GM12872 (cell line): ENCODE measurements at regions not wholly inside any gene's neighbourhood (a gene's known extent, or its start where the extent isn't known, plus 50 kb on each side); places are given as distances from the start of the nearest gene placed in this dataset.

Experiments used
- TF ChIP-seq, protein P1 (sequence below): IDR thresholded peaks from 3 replicates; pipeline ENCODE4 v1.5.1; 2011; ENCODE audit warnings: low read depth, mild to moderate bottlenecking, low read length, moderate library complexity; ENCODE audit not compliant: insufficient read depth

DNA sequence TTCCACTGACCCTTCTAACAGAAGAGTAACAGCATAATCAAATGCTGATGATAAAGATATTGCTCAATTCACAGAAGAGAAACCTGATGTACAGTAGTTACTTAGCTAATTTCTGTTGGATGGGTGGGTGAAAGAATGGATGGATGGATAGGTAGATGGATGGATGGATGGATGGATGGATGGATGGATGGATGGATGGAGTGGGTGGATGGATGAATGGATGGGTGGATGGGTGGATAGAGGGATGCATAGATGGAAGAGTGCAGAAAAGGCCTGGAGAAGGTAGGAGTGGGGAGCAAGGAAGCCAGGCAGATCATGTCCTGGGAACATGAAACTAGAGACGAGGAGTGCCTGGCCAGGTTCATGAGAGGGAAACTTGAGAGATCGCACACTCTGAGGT, 520.9 kb downstream of the BCL11B start:
- TF ChIP-seq, protein P1, sequence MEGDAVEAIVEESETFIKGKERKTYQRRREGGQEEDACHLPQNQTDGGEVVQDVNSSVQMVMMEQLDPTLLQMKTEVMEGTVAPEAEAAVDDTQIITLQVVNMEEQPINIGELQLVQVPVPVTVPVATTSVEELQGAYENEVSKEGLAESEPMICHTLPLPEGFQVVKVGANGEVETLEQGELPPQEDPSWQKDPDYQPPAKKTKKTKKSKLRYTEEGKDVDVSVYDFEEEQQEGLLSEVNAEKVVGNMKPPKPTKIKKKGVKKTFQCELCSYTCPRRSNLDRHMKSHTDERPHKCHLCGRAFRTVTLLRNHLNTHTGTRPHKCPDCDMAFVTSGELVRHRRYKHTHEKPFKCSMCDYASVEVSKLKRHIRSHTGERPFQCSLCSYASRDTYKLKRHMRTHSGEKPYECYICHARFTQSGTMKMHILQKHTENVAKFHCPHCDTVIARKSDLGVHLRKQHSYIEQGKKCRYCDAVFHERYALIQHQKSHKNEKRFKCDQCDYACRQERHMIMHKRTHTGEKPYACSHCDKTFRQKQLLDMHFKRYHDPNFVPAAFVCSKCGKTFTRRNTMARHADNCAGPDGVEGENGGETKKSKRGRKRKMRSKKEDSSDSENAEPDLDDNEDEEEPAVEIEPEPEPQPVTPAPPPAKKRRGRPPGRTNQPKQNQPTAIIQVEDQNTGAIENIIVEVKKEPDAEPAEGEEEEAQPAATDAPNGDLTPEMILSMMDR: no peak

DNA sequence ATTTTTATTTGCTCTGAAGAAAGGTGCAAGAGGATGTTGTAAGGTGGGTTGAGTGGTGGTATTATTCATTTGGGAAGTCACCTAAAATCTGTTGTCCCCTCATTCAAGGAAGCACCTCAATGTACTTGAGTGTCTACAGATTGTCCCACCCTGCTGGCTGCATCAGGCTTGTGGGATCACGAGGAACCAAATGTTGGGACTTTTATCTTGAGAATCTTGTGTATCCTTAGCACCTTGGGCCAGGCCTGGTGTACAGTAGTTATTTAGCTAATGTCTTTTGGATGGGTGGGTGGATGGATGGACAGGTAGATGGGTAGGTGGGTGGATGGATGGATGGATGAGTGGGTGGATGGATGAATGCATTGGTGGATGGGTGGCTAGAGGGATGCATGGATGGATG, 519.3 kb downstream of the BCL11B start:
- TF ChIP-seq, protein P1: no peak

DNA sequence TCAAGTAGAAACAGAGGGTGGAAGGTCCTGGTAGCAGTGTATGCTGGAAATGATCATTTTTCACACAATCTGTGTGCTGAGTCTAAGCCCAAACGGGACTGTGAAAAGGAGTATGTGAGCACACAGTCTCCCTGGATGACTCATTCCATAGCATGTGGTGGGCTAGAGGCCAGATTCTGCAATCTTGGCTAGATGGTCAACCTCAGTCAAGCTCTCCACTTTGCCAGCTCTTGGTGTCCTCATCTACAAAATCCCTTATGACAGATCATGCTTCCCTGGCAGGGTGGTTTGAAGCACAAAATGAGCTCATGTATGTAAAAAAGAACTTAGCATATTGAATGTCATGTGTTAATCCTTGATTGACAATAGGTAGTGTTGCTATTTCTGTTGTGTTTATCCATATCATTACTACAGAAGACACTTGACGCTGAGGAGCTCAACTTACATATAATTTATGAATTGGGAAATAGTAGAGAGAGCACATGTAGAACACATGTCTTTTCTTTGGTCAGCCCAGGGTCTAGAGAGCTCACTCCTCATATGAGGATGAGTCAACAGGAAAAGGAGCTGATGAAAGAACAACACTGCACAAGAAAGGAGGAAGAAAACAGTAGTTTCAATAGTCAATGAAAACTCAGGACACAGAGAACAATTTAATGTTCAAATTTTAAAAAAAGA, 517.5 kb downstream of the BCL11B start:
- TF ChIP-seq, protein P1: no peak

DNA sequence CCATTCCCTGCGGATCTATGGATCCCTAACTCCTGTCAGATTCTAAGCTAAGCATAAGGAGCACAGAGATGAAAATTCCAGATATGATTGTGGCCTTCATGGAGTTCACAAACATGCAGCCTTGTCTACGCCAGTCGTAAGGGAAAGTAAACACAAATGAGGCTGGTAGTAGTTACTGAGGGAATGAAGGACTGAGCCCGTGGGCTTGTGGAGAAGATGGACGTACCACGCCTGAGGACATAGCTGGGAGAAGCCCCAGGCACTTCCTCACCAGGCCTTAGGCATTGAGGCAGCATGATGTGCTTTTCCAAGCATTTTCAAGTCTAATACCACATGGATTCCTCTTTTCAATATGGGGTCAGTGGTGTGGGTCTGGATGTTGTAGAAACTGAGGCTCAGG, 515.2 kb downstream of the BCL11B start:
- TF ChIP-seq, protein P1: no peak

DNA sequence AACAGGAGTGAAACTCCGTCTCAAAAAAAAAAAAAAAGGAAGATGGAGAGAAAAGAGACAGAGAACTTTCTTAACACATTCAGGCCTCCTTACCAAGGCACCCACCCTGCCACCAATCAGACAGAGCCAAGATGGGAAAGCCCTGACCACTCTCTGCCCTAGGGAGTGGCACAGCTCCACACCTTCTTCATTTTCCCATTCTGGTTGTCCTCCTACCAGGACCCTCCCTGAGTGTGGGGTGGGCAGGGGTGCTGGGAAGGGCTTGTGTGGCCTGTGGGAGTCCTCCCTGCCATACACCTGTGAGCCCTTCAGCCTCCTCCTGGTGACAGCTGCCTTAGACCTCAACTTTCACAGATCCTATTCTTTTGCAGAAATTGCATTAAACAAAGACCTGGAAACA, 513.6 kb downstream of the BCL11B start:
- TF ChIP-seq, protein P1: no peak

DNA sequence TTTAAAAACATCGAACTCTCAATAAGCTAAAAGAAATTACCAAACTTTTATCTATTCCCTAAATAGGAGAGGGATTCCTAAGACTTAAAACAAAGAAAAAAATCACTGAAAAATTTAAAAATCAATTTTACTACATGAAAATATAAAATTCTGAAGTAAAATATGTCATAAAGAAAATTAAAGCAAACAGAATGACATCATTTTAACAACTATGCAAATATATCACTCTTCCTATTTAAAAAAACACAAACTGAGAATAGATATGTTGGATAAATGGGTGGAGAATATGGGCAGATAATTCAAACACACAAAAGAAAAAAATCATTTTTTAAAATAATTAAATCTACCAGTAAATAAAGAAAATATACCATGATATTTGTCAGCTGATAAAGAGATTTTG, 510.0 kb downstream of the BCL11B start:
- TF ChIP-seq, protein P1: no peak

DNA sequence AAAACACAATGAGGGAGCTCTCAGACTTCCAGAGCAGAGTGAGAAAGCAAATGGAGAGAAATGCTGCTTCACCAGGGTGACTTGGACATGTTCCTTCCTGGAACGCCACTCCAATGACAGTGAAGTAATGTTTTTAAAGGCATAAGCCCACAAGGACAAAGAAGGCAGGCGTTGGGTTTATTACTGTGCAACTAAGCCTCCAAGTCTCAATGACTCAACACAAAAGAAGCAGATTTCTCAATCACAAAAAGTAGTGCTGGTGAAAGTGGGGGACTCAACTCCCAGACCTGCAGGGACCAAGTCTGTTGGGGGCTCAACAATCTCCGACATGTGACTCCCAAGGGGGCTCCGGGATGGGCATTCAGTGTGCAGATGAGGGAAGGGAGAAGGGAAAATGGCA, 505.2 kb downstream of the BCL11B start:
- TF ChIP-seq, protein P1: no peak
